Left lobe of liver (tissue), 2 donors: ENCODE measurements at regions not wholly inside any gene's neighbourhood (a gene's known extent, or its start where the extent isn't known, plus 50 kb on each side); places are given as distances from the start of the nearest gene placed in this dataset.

Experiments
- ATAC-seq: fragments of 200-7000 bp; cut with Tn5 transposase; one replicate; pipeline ENCODE4 v1.9.1; 2020; ENCODE audit warnings: mild to moderate bottlenecking, moderate library complexity
- DNase-seq: peaks from one replicate; pipeline ENCODE4 v3.0.0-alpha.2; 2020; ENCODE audit warnings: low spot score
- donor health status: DM: no; HTN: no; CAD: no; lungs with moderate emphysema.
- donor health status: DM: no; HTN: yes; CAD: no.

DNA sequence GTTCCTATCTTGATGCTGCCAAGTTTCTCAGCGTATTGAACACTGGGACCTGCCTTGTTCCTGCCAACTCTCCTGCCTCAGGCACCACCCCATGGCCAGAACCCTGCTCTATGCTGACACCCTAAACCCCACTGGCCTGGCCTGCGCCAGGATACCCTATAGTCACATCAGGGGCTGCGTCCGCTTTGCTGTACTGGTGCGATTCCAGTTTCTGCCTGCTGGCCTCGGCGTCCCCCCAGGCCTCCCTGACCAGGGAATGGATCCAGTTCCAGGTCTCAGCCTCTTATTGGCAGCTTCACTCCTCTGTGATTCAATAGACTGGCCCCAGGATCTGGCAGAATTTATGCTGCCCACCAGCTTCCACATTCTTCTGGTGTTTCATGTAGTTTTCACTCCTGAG, 55.0 kb downstream of the GPR6 start:
- DNase-seq (no peak), ATAC-seq (no peak)

DNA sequence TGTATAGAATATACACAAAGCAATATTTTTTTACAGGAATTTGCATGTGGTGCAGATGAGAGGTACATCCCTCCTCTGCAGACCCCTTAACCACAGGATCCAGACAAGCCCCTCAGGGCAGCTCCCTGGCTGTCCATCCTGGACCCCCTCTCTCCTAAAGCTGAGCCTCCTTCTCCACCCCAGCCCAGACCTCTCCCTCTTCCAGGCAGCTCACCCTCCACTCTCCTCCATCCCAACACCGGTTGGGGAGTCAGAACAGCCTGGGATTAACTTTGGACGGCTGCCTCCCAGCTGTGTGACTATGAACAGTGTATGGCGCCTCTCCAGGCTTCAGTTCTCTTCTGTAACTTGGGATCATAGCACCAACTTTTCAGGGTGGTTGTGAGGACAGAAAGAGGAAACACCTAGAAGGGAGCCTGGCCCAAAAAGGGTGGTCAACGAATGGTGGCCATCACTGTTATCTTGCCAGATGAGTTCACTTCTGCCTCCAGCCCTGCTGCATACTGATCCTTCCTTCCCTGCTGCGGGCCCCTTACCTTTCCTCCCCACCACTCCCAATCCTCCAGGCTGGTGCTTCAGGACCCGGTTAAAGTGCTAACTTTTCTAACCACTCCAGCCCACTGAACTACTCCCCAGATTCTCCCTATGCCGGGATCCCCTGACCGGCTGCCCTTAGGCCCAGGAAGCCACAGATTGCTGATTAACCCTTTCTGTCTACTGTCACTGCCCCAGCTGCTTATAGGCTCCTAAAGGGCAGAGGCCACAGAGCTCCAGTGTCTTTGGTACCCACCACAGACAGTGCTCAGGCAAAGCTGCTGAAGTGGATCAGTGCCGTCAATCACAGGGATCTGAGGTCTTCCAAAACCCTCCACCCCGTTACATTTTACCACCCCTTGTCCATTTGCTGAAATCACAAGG, 55.9 kb downstream of the GPR6 start:
- DNase-seq (no peak), ATAC-seq (no peak)

GRCh38 chr6:110034667-110035036, 56.5 kb downstream of the GPR6 start:
- ATAC-seq (no peak), DNase-seq (no peak)

DNA sequence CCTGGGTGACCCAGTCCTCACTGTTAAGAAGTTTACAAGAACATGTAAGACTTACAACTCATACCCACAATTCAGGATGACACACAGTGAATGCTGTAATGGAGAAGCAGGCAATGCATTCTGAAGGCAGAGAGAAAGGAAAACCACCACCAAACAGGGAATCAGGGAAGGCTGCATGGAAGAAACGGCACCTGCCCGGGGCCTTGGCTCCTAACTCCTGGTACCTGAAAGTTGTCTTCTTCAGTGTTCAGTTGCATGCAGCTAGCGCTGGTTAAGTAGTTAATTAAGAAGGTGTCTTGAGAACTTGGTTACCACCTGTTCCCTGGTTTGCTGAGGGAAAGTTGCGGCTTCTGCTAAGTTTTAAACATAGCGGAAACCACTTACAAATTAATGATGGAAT, 57.2 kb downstream of the GPR6 start:
- DNase-seq (no peak), ATAC-seq (no peak)

DNA sequence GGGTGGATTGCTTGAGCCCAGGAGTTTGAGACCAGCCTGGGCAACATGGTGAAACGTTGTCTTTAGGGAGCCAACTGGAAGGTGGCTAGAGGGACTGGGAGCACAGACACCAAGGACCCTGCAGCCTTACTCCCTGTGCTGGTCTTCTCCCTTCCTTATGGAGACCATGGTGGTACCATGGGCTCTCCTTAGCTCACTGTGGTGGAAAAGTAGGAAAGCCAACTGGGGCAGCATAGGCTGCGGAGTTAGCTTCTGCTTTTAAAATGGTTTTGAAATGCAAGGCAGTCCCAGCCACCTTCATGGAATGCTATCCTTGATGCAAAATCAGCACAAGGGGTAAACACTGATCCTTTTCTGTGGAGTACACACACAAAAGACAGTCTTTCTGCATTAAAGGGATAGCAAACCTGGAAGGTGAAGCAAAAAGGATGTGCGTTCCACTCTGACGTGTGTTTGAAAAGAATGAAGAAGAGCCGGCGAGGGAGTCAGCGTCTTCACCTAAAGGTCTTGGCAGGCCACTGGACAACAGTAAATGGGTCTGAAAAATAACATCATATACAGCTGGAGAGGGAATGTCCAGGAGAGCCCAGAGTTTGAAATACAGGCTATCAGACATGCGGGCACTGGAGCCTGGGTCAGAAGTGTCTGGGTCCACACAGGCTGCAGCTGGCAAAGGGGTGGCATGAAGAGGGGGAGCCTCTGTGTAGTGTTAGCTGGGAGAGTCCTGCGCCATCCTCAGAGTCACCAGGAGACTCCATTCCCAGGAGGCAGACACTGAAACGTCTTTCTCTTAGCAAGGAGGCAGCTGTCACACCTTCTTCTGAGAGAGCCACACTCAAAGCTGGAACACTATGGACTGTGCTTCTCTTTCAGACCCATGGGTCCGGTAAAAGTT, 58.5 kb downstream of the GPR6 start:
- no peak for DNase-seq
- no peak for ATAC-seq

GRCh38 chr6:110037726-110038295, 59.7 kb downstream of the GPR6 start:
- no peak for ATAC-seq
- no peak for DNase-seq

GRCh38 chr6:110039364-110039980, 61.4 kb downstream of the GPR6 start:
- DNase-seq (peak; percentile 82), ATAC-seq (peak; percentile 96)

DNA sequence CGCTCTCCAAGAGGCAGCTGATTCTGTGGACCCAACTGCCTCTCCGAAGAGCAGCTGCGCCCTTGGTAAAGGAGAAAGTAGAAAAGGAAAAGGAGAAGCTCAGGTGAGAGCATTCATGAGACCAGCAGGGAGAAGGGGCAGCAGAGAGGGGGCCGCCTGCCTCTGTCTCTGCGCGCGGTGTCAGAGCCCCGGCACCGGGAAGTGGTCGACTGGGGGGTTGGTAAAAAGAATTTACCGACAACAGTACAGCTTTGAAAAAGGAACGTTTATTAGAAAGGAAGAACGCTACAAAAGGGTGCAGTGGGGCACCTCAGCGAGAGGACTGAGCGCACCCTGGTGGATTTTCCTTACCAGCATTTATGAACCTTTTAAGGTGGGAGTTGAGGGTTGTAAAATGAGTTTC, 61.9 kb downstream of the GPR6 start:
- ATAC-seq, result peak; percentile 79
- DNase-seq, result no peak

GRCh38 chr6:110040716-110041115, 62.6 kb downstream of the GPR6 start:
- ATAC-seq (no peak), DNase-seq (no peak)

DNA sequence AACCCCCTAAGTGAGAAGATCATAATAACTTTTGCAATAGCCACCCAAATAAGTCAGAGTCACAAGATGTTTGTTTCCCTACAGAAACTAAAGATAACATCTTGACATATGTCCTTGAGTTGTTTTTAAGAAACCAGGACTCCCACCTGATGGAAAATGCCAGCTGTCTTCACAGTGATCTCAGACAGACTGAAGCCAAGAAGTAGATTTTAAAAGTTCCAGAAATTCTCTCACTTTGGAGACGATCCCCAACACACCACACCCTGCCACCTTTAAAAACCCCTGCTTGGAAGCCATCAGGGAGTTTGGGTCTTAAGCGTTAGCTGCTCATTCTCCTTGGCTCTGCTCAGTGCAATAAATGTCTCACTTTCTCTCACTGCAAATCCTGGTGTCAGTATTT, 63.0 kb downstream of the GPR6 start:
- DNase-seq (no peak), ATAC-seq (no peak)

- DNase-seq, result no peak
- no peak for ATAC-seq
Measured at GRCh38 chr6:110041830-110042229, 63.7 kb downstream of the GPR6 start.

- DNase-seq (no peak), ATAC-seq (no peak)
Measured at GRCh38 chr6:110042670-110043296, 64.7 kb downstream of the GPR6 start.

- DNase-seq (no peak), ATAC-seq (no peak)
Measured at GRCh38 chr6:110043366-110043994, 65.4 kb downstream of the GPR6 start.

DNA sequence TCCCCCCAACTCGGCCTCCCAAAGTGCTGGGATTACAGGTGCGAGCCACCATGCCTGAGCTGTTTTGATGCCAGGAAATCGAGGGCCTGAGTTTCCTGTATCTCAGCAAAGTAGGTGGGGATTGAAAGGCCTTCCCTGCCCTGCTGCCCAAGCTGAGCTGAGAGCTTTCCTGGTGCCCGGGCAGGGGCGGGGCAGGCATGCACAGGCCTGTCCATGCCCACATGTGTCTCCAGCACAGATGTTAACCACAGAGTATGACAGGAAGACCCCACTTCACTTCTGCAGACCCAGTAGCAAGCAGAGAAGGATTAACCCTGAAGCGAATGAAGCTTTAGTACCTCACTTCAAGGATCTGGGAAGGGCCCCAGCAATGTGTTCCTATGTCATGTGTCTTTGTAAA, 66.0 kb downstream of the GPR6 start:
- no peak for DNase-seq
- no peak for ATAC-seq

- ATAC-seq (no peak), DNase-seq (no peak)
Measured at GRCh38 chr6:110044622-110045021, 66.5 kb downstream of the GPR6 start.

DNA sequence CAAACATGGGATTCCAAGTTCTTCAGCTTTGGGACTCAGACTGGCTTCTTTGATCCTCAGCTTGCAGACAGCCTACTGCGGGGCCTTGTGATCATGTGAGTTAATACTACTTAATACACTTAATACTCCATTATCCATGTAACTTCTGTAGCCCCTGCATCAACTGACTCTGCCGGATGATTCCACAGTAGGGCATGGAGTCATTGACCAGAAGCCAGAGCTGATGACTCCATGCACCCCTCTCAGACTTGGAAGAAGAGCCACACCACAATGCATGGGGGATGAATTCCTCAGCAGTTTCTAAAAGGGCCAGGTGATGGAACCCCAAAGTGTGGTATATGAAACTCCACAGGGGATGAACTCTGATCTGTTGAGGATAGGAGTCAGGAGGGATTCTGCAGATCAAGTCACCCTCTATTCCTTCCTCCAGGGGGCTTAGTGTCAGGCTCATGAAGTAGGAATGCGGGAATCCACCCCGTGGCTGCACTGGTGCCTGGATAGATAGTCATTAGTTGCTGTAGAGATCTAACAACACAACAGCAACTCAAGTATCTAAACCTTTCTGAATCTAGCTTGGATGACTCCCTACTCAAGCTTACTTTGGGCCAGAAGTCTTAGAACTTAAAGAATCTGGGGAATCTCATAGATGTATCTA, 70.2 kb downstream of the GPR6 start:
- ATAC-seq (no peak), DNase-seq (no peak)

GRCh38 chr6:110049696-110050439, 71.8 kb downstream of the GPR6 start:
- no peak for DNase-seq
- no peak for ATAC-seq
